Activated CD4-positive, alpha-beta T cell treated with anti-CD3 and anti-CD28 coated beads, Interleukin-2, amount 50 U/mL, for 48 hours (primary cell): ENCODE measurements at regions not wholly inside any gene's neighbourhood (a gene's known extent, or its start where the extent isn't known, plus 50 kb on each side); places are given as distances from the start of the nearest gene placed in this dataset.

ENCODE experiments used
- DNase-seq, 2 experiments: peaks; one replicate each; pipeline ENCODE4 v3.0.0-alpha.2; 2020

GRCh38 chr2:172373766-172374165 lies 53.6 kb upstream of the ITGA6 start:
- no peak for DNase-seq

- DNase-seq: no peak
Observed at GRCh38 chr2:172374318-172375240, 52.8 kb upstream of the ITGA6 start.

GRCh38 chr2:172375251-172375650 lies 52.1 kb upstream of the ITGA6 start:
- DNase-seq: no peak

GRCh38 chr2:172376016-172376415 lies 51.4 kb upstream of the ITGA6 start:
- no peak for DNase-seq

- DNase-seq: no peak
Observed at GRCh38 chr2:172376505-172377125, 50.8 kb upstream of the ITGA6 start.

GRCh38 chr2:172377408-172377807 lies 50.0 kb upstream of the ITGA6 start:
- no peak for DNase-seq
